GM19463 (cell line): ENCODE measurements at regions not wholly inside any gene's neighbourhood (a gene's known extent, or its start where the extent isn't known, plus 50 kb on each side); places are given as distances from the start of the nearest gene placed in this dataset.

Source experiments
- ATAC-seq: cut with Tn5 transposase; IDR thresholded peaks from one replicate; pipeline ENCODE4 v1.9.1; 2021; ENCODE audit warnings: mild to moderate bottlenecking, moderate library complexity; ENCODE audit not compliant: unreplicated experiment

GRCh38 chr1:48057249-48057648 lies 60.1 kb upstream of the TRABD2B start:
- no peak for ATAC-seq

- no peak for ATAC-seq
Observed at GRCh38 chr1:48055876-48056764, 58.9 kb upstream of the TRABD2B start.

DNA sequence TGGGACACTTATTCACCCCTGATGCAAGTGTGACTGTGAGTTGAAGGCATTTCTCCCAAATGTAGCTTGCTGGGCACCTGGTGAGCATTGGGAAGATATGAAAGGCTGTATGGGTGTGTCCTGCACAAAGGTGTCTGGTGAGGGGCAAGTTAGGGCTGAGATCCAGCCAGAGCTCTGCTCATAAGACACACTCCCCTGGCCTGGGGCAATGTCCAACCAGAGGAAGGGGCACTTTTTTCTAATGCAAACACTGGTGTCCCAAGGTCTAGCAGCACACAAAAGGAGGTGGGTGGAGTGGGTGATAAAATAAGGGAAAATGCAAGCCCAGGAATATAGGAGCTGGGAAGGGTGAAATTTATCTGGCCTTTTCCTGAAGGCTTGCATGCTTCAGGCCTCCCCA lies 57.0 kb upstream of the TRABD2B start:
- no peak for ATAC-seq

GRCh38 chr1:48052923-48053291 lies 55.7 kb upstream of the TRABD2B start:
- ATAC-seq = no peak

DNA sequence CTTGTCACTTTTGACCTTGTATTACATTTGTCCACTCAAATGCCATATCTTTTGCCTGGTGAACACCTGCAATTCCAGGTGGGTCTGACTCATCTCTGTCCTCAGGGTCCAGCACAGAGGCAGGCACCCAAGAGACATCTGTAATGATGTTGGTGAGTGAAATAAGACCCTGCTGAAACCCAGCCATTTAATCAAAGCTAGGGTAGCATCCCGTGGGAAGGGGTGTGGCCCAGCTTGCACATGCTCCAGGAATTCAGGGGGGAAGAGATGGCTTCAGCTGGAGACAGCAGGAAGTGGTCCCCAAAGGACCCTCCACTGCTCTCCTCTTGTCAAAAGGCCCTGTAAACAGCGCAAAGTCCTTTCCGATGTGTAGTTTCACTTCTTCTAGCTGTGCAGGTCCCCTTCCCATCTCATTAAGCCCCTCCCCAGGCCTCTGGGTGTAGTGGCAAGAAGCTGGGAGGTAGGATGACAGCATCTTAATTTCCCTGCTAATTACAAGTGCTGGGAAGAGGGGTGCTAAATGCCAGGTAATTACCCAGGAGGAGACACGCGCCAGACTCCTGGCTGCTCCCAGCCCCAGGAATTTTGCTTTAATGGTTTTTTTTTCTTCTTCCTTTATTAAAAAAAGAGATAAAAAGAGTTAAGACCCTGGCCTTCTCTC lies 54.4 kb upstream of the TRABD2B start:
- no peak for ATAC-seq

- ATAC-seq = no peak
Observed at GRCh38 chr1:48049823-48050535, 52.8 kb upstream of the TRABD2B start.

GRCh38 chr1:48048980-48049379 lies 51.8 kb upstream of the TRABD2B start:
- ATAC-seq = no peak

GRCh38 chr1:48048064-48048463 lies 50.9 kb upstream of the TRABD2B start:
- ATAC-seq = no peak

DNA sequence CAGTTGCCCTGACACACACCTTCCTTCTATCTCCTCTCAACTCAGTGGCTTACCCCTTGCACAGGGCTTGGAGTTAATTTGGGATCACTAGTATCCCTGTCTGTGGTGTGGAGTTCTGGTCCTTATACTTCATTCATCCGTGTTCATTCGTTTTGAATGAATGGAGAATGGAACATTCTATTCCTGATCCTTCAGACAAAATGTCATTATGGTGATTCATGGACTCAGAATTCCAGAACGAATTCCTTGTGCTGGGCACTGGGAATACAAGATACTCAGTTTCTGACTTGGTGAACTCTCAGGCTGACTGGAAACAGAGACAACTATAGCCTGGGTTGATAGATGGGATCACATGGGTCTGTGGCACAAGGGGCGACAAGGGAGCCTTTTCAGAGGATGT lies 49.9 kb upstream of the TRABD2B start:
- ATAC-seq = no peak
